ENCODE measurements at regions not wholly inside any gene's neighbourhood (a gene's known extent, or its start where the extent isn't known, plus 50 kb on each side); places are given as distances from the start of the nearest gene placed in this dataset.

GRCh38 chr6:85118652-85119235, 331.1 kb upstream of the NT5E start:
- no peaks in the 10 kb centered on the region for H3K36me3 ChIP-seq (ENCODE audit: insufficient read depth)
- no peak overlapping the region for H3K4me3 ChIP-seq (ENCODE audit: low read depth, low read length)
- WGBS: 52% methylated on average over 8 of the region's 8 CpGs
- no peak overlapping the region for H3K27ac ChIP-seq (ENCODE audit: low read depth)
- H3K4me1 ChIP-seq (ENCODE audit: insufficient read depth): no peaks in the 10 kb centered on the region
- no peak for DNase-seq (ENCODE audit: extremely low spot score)

- H3K27ac ChIP-seq (ENCODE audit: low read depth): no peak overlapping the region
- WGBS: 70% methylated on average over 5 of the region's 5 CpGs
- DNase-seq (ENCODE audit: extremely low spot score): no peak
- no peaks in the 10 kb centered on the region for H3K4me1 ChIP-seq (ENCODE audit: insufficient read depth)
- no peak overlapping the region for H3K4me3 ChIP-seq (ENCODE audit: low read depth, low read length)
- no peaks in the 10 kb centered on the region for H3K36me3 ChIP-seq (ENCODE audit: insufficient read depth)
Observed at GRCh38 chr6:85118233-85118632, 331.6 kb upstream of the NT5E start.

- Histone ChIP-seq H3K36me3 (ENCODE audit: insufficient read depth) (no peaks in the 10 kb centered on the region), H3K4me1 (ENCODE audit: insufficient read depth) (no peaks in the 10 kb centered on the region), H3K4me3 (ENCODE audit: low read depth, low read length) (no peak overlapping the region), H3K27ac (ENCODE audit: low read depth) (no peak overlapping the region)
- 87% methylated on average over 3 of the region's 3 CpGs for WGBS
- no peak for DNase-seq (ENCODE audit: extremely low spot score)
Observed at GRCh38 chr6:85116475-85116874, 333.4 kb upstream of the NT5E start.

- no peaks in the 10 kb centered on the region for H3K36me3 ChIP-seq (ENCODE audit: insufficient read depth)
- no peak overlapping the region for H3K27ac ChIP-seq (ENCODE audit: low read depth)
- WGBS: 73% methylated on average over 2 of the region's 2 CpGs
- no peak overlapping the region for H3K4me3 ChIP-seq (ENCODE audit: low read depth, low read length)
- no peaks in the 10 kb centered on the region for H3K4me1 ChIP-seq (ENCODE audit: insufficient read depth)
- DNase-seq (ENCODE audit: extremely low spot score): no peak
Observed at GRCh38 chr6:85115876-85116275, 334.0 kb upstream of the NT5E start.

GRCh38 chr6:85115376-85115775, 334.5 kb upstream of the NT5E start:
- Histone ChIP-seq H3K4me3 (ENCODE audit: low read depth, low read length) (no peak overlapping the region), H3K4me1 (ENCODE audit: insufficient read depth) (no peaks in the 10 kb centered on the region), H3K36me3 (ENCODE audit: insufficient read depth) (no peaks in the 10 kb centered on the region), H3K27ac (ENCODE audit: low read depth) (no peak overlapping the region)
- DNase-seq (ENCODE audit: extremely low spot score): no peak
- 79% methylated on average over 6 of the region's 6 CpGs for WGBS

GRCh38 chr6:85114581-85114935, 335.3 kb upstream of the NT5E start:
- H3K4me3 ChIP-seq (ENCODE audit: low read depth, low read length): no peak overlapping the region
- no peaks in the 10 kb centered on the region for H3K4me1 ChIP-seq (ENCODE audit: insufficient read depth)
- no peak overlapping the region for H3K27ac ChIP-seq (ENCODE audit: low read depth)
- DNase-seq (ENCODE audit: extremely low spot score): no peak
- H3K36me3 ChIP-seq (ENCODE audit: insufficient read depth): no peaks in the 10 kb centered on the region
- WGBS: 27% methylated on average over 6 of the region's 6 CpGs

GRCh38 chr6:85113934-85114580, 335.8 kb upstream of the NT5E start:
- Histone ChIP-seq H3K4me3 (ENCODE audit: low read depth, low read length) (no peak overlapping the region), H3K36me3 (ENCODE audit: insufficient read depth) (no peaks in the 10 kb centered on the region), H3K4me1 (ENCODE audit: insufficient read depth) (no peaks in the 10 kb centered on the region), H3K27ac (ENCODE audit: low read depth) (no peak overlapping the region)
- 22% methylated on average over 21 of the region's 21 CpGs for WGBS
- DNase-seq (ENCODE audit: extremely low spot score): no peak

- H3K36me3 ChIP-seq (ENCODE audit: insufficient read depth): no peaks in the 10 kb centered on the region
Observed at GRCh38 chr6:85112540-85112939, 337.3 kb upstream of the NT5E start.

GRCh38 chr6:85111481-85112011, 338.3 kb upstream of the NT5E start:
- WGBS: 54% methylated on average over 8 of the region's 8 CpGs
- no peak overlapping the region for H3K4me3 ChIP-seq (ENCODE audit: low read depth, low read length)
- no peak overlapping the region for H3K27ac ChIP-seq (ENCODE audit: low read depth)
- H3K36me3 ChIP-seq (ENCODE audit: insufficient read depth): no peaks in the 10 kb centered on the region
- no peaks in the 10 kb centered on the region for H3K4me1 ChIP-seq (ENCODE audit: insufficient read depth)
- DNase-seq (ENCODE audit: extremely low spot score): peak; percentile 39

More at GRCh38 chr6:85112540-85112939, 337.3 kb upstream of the NT5E start:
- no peak for DNase-seq (ENCODE audit: extremely low spot score)
- H3K27ac ChIP-seq (ENCODE audit: low read depth): no peak overlapping the region
- H3K4me3 ChIP-seq (ENCODE audit: low read depth, low read length): no peak overlapping the region
- H3K4me1 ChIP-seq (ENCODE audit: insufficient read depth): no peaks in the 10 kb centered on the region
- 85% methylated on average over 1 of the region's 1 CpG for WGBS

- Histone ChIP-seq H3K36me3 (ENCODE audit: insufficient read depth) (no peaks in the 10 kb centered on the region), H3K27ac (ENCODE audit: low read depth) (no peak overlapping the region), H3K4me1 (ENCODE audit: insufficient read depth) (no peaks in the 10 kb centered on the region), H3K4me3 (ENCODE audit: low read depth, low read length) (no peak overlapping the region)
- no peak for DNase-seq (ENCODE audit: extremely low spot score)
- WGBS: 48% methylated on average over 2 of the region's 2 CpGs
Observed at GRCh38 chr6:85110943-85111342, 338.9 kb upstream of the NT5E start.

GRCh38 chr6:85107701-85108100, 342.2 kb upstream of the NT5E start:
- DNase-seq (ENCODE audit: extremely low spot score): no peak
- Histone ChIP-seq H3K4me3 (ENCODE audit: low read depth, low read length) (no peak overlapping the region), H3K4me1 (ENCODE audit: insufficient read depth) (no peaks in the 10 kb centered on the region), H3K36me3 (ENCODE audit: insufficient read depth) (no peaks in the 10 kb centered on the region), H3K27ac (ENCODE audit: low read depth) (no peak overlapping the region)
- 62% methylated on average over 1 of the region's 1 CpG for WGBS

GRCh38 chr6:85096976-85097375, 332.6 kb upstream of the TBX18 start:
- H3K4me3 ChIP-seq (ENCODE audit: low read depth, low read length): no peak overlapping the region
- no peak overlapping the region for H3K27ac ChIP-seq (ENCODE audit: low read depth)
- WGBS: 93% methylated on average over 5 of the region's 5 CpGs
- no peak for DNase-seq (ENCODE audit: extremely low spot score)
- H3K4me1 ChIP-seq (ENCODE audit: insufficient read depth): no peaks in the 10 kb centered on the region
- no peaks in the 10 kb centered on the region for H3K36me3 ChIP-seq (ENCODE audit: insufficient read depth)

- 50% methylated on average over 1 of the region's 1 CpG for WGBS
- H3K4me1 ChIP-seq (ENCODE audit: insufficient read depth): no peaks in the 10 kb centered on the region
Observed at GRCh38 chr6:85092226-85092625, 327.8 kb upstream of the TBX18 start.

GRCh38 chr6:85089255-85089654, 324.9 kb upstream of the TBX18 start:
- no peak overlapping the region for H3K4me3 ChIP-seq (ENCODE audit: low read depth, low read length)
- H3K36me3 ChIP-seq (ENCODE audit: insufficient read depth): no peaks in the 10 kb centered on the region
- no peak for DNase-seq (ENCODE audit: extremely low spot score)
- H3K4me1 ChIP-seq (ENCODE audit: insufficient read depth): no peaks in the 10 kb centered on the region
- WGBS: 86% methylated on average over 2 of the region's 2 CpGs
- H3K27ac ChIP-seq (ENCODE audit: low read depth): no peak overlapping the region

More at GRCh38 chr6:85092226-85092625, 327.8 kb upstream of the TBX18 start:
- no peak overlapping the region for H3K4me3 ChIP-seq (ENCODE audit: low read depth, low read length)
- no peak for DNase-seq (ENCODE audit: extremely low spot score)
- no peaks in the 10 kb centered on the region for H3K36me3 ChIP-seq (ENCODE audit: insufficient read depth)
- H3K27ac ChIP-seq (ENCODE audit: low read depth): no peak overlapping the region

Measured in urinary bladder (tissue), 3 donors.